Keratinocyte (primary cell): ENCODE measurements at regions not wholly inside any gene's neighbourhood (a gene's known extent, or its start where the extent isn't known, plus 50 kb on each side); places are given as distances from the start of the nearest gene placed in this dataset.

ENCODE experiments used
- EZH2 ChIP-seq: IDR thresholded peaks from one replicate; pipeline ENCODE4 v1.6.1; 2012; ENCODE audit warnings: inconsistent platforms, mild to moderate bottlenecking, low read length, moderate library complexity
- TF ChIP-seq, protein P1 (sequence below), 3 experiments: IDR thresholded peaks in 1 of 3; conservative IDR thresholded peaks in 1 of 3; optimal IDR thresholded peaks in 1 of 3; 2 replicates in 2 of 3; 3 replicates in 1 of 3; pipeline versions ENCODE3 to v1.5.1; 2011; ENCODE audit warnings: low read length in 3 of 3, mild to moderate bottlenecking in 3 of 3, moderate library complexity in 2 of 3, control low read depth in 1 of 3, inconsistent platforms in 1 of 3; ENCODE audit not compliant: insufficient read depth in 2 of 3; ENCODE audit errors: extremely low read depth in 1 of 3

DNA sequence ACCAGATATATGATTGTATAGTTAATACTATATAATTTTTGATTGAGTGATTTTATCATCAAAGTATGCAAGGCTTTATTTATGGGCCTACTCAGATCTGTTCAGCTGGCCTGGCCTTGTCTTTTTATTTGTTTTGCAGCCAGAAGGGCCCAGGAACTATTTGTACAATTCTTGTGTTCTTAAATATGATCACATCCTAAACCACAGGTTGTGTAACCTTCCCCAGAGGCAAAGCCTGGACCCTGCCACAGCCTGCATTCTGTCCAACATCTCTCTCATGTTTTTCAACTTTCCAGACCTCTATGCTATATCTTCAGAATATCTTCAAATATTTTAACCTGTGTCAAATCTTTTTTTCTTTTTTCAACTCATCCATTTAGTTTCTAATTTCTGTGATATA, 410.4 kb upstream of the MON1B start:
- TF ChIP-seq, protein P1, sequence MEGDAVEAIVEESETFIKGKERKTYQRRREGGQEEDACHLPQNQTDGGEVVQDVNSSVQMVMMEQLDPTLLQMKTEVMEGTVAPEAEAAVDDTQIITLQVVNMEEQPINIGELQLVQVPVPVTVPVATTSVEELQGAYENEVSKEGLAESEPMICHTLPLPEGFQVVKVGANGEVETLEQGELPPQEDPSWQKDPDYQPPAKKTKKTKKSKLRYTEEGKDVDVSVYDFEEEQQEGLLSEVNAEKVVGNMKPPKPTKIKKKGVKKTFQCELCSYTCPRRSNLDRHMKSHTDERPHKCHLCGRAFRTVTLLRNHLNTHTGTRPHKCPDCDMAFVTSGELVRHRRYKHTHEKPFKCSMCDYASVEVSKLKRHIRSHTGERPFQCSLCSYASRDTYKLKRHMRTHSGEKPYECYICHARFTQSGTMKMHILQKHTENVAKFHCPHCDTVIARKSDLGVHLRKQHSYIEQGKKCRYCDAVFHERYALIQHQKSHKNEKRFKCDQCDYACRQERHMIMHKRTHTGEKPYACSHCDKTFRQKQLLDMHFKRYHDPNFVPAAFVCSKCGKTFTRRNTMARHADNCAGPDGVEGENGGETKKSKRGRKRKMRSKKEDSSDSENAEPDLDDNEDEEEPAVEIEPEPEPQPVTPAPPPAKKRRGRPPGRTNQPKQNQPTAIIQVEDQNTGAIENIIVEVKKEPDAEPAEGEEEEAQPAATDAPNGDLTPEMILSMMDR (optimal IDR thresholded peaks at IDR 0.05 in 1 of 3, IDR thresholded peaks at IDR 0.05 in 1 of 3, conservative IDR thresholded peaks at IDR 0.05 in 1 of 3; ENCODE audit: extremely low read depth in 1 of 3, insufficient read depth in 2 of 3, low read length in 3 of 3): no peak
- TF ChIP-seq EZH2: no peak
